ENCODE measurements at regions not wholly inside any gene's neighbourhood (a gene's known extent, or its start where the extent isn't known, plus 50 kb on each side); places are given as distances from the start of the nearest gene placed in this dataset.

- H3K4me1 ChIP-seq (ENCODE audit: insufficient read depth, low read length, poor library complexity, severe bottlenecking): peaks cover 5% of the 10 kb centered on the region
- H3K9me2 ChIP-seq (ENCODE audit: insufficient read depth, low read length): no peaks in the 10 kb centered on the region
- no TSS peak for BruUV-seq (replicated peaks)
- DNase-seq (ENCODE audit: low spot score): no peak
- no peaks in the 10 kb centered on the region; the same call in 1 of the 2 replicates for H3K79me2 ChIP-seq (ENCODE audit: insufficient read depth, low read depth, low read length)
- H3K36me3 ChIP-seq (ENCODE audit: insufficient read depth, low read length): no peaks in the 10 kb centered on the region
- no peaks in the 10 kb centered on the region for H3K9me3 ChIP-seq (ENCODE audit: low read length)
- H2AFZ ChIP-seq (ENCODE audit: low read length): no peak overlapping the region
- no peak overlapping the region for H3K27ac ChIP-seq (ENCODE audit: low read depth, low read length, poor library complexity, severe bottlenecking)
- ChIA-PET CTCF (ENCODE audit: unreplicated experiment) (no interaction called here), POLR2A (interaction anchor here (0.5 to 1.1 kb wide), 2 partner anchors 12 to 36 kb away, joined by 3 to 4 read pairs; no protein-coding TSS in a partner anchor)
- intact Hi-C loops (cut with micrococcal nuclease; ENCODE audit: unreplicated experiment): no loop called here
- no peak overlapping the region for H3K4me2 ChIP-seq (ENCODE audit: low read length)
- peaks cover 6% of the 10 kb centered on the region for H4K20me1 ChIP-seq (ENCODE audit: insufficient read depth, low read length)
- H3K4me3 ChIP-seq (ENCODE audit: low read depth, low read length, poor library complexity, severe bottlenecking): no peak overlapping the region
- TF ChIP-seq EZH2phosphoT487 (IDR thresholded peaks at IDR 0.05; ENCODE audit: borderline replicate concordance, low read depth, low read length): no peak
- TF ChIP-seq CTCF (conservative IDR thresholded peaks at IDR 0.05; ENCODE audit: low read length): no peak
Observed at GRCh38 chr14:71473843-71474242, 458.4 kb upstream of the RGS6 start.

GRCh38 chr14:71474301-71475265, 457.6 kb upstream of the RGS6 start:
- peaks cover 7% of the 10 kb centered on the region for H3K4me1 ChIP-seq (ENCODE audit: insufficient read depth, low read length, poor library complexity, severe bottlenecking)
- H3K36me3 ChIP-seq (ENCODE audit: insufficient read depth, low read length): no peaks in the 10 kb centered on the region
- H4K20me1 ChIP-seq (ENCODE audit: insufficient read depth, low read length): peaks cover 6% of the 10 kb centered on the region
- TF ChIP-seq EZH2phosphoT487 (IDR thresholded peaks at IDR 0.05; ENCODE audit: borderline replicate concordance, low read depth, low read length) (no peak), CTCF (conservative IDR thresholded peaks at IDR 0.05; ENCODE audit: low read length) (no peak)
- no peak overlapping the region for H3K27ac ChIP-seq (ENCODE audit: low read depth, low read length, poor library complexity, severe bottlenecking)
- CTCF ChIA-PET (ENCODE audit: unreplicated experiment): no interaction called here
- POLR2A ChIA-PET: interaction anchor here (1.1 kb wide), 1 partner anchor 11 kb away, joined by 3 read pairs; no protein-coding TSS in a partner anchor
- no peak for DNase-seq (ENCODE audit: low spot score)
- H3K4me2 ChIP-seq (ENCODE audit: low read length): no peak overlapping the region
- H3K9me3 ChIP-seq (ENCODE audit: low read length): no peaks in the 10 kb centered on the region
- no peak overlapping the region for H3K4me3 ChIP-seq (ENCODE audit: low read depth, low read length, poor library complexity, severe bottlenecking)
- no TSS peak for BruUV-seq (replicated peaks)
- H3K79me2 ChIP-seq (ENCODE audit: insufficient read depth, low read depth, low read length): no peaks in the 10 kb centered on the region; the same call in 1 of the 2 replicates
- H2AFZ ChIP-seq (ENCODE audit: low read length): no peak overlapping the region
- intact Hi-C loops (cut with micrococcal nuclease; ENCODE audit: unreplicated experiment): no loop called here
- H3K9me2 ChIP-seq (ENCODE audit: insufficient read depth, low read length): no peaks in the 10 kb centered on the region

- Histone ChIP-seq H3K9me3 (ENCODE audit: low read length) (no peaks in the 10 kb centered on the region), H3K27ac (ENCODE audit: low read depth, low read length, poor library complexity, severe bottlenecking) (no peak overlapping the region), H3K79me2 (ENCODE audit: insufficient read depth, low read depth, low read length) (no peaks in the 10 kb centered on the region; the same call in 1 of the 2 replicates), H3K36me3 (ENCODE audit: insufficient read depth, low read length) (no peaks in the 10 kb centered on the region), H3K4me1 (ENCODE audit: insufficient read depth, low read length, poor library complexity, severe bottlenecking) (peaks cover 7% of the 10 kb centered on the region), H3K4me2 (ENCODE audit: low read length) (no peak overlapping the region), H4K20me1 (ENCODE audit: insufficient read depth, low read length) (peaks cover 6% of the 10 kb centered on the region), H3K4me3 (ENCODE audit: low read depth, low read length, poor library complexity, severe bottlenecking) (no peak overlapping the region), H3K9me2 (ENCODE audit: insufficient read depth, low read length) (no peaks in the 10 kb centered on the region), H2AFZ (ENCODE audit: low read length) (no peak overlapping the region)
- TF ChIP-seq EZH2phosphoT487 (IDR thresholded peaks at IDR 0.05; ENCODE audit: borderline replicate concordance, low read depth, low read length) (no peak), CTCF (conservative IDR thresholded peaks at IDR 0.05; ENCODE audit: low read length) (no peak)
- CTCF ChIA-PET (ENCODE audit: unreplicated experiment): no interaction called here
- intact Hi-C loops (cut with micrococcal nuclease; ENCODE audit: unreplicated experiment): no loop called here
- DNase-seq (ENCODE audit: low spot score): no peak
- POLR2A ChIA-PET: no interaction called here
- no TSS peak for BruUV-seq (replicated peaks)
Observed at GRCh38 chr14:71475916-71476315, 456.3 kb upstream of the RGS6 start.
